Stimulated activated naive CD8-positive, alpha-beta T cell treated with anti-CD3 and anti-CD28 coated beads, Interleukin-15, Interleukin-2, amounts not matched to agents 100 U/mL and 50 U/mL, for 24 hours (primary cell): ENCODE measurements at regions not wholly inside any gene's neighbourhood (a gene's known extent, or its start where the extent isn't known, plus 50 kb on each side); places are given as distances from the start of the nearest gene placed in this dataset.

Experiments
- ATAC-seq: fragments of 150-1000 bp; cut with Tn5 transposase; one replicate; pipeline ENCODE4 v1.10.0; 2021
- DNase-seq: peaks from one replicate; pipeline ENCODE4 v3.0.0; 2021

- no peak for ATAC-seq
- DNase-seq = no peak
Measured at GRCh38 chr4:188554413-188554812, 415.2 kb downstream of the TRIML1 start.

GRCh38 chr4:188573104-188573503 lies 433.9 kb downstream of the TRIML1 start:
- DNase-seq (no peak), ATAC-seq (no peak)

- ATAC-seq (no peak), DNase-seq (no peak)
Measured at GRCh38 chr4:188578657-188579056, 439.4 kb downstream of the TRIML1 start.

GRCh38 chr4:188596021-188596420 lies 456.8 kb downstream of the TRIML1 start:
- ATAC-seq = no peak
- no peak for DNase-seq

- ATAC-seq (no peak), DNase-seq (no peak)
Measured at GRCh38 chr4:188603646-188604045, 464.4 kb downstream of the TRIML1 start.

GRCh38 chr4:188606635-188607034 lies 467.4 kb downstream of the TRIML1 start:
- no peak for DNase-seq
- no peak for ATAC-seq

GRCh38 chr4:188611143-188611542 lies 471.9 kb downstream of the TRIML1 start:
- DNase-seq (no peak), ATAC-seq (no peak)

GRCh38 chr4:188612659-188613058 lies 473.4 kb downstream of the TRIML1 start:
- DNase-seq = no peak
- ATAC-seq = no peak

GRCh38 chr4:188613976-188614375 lies 474.7 kb downstream of the TRIML1 start:
- DNase-seq (no peak), ATAC-seq (no peak)

- no peak for DNase-seq
- ATAC-seq = no peak
Measured at GRCh38 chr4:188619456-188620149, 480.4 kb downstream of the TRIML1 start.

- no peak for ATAC-seq
- no peak for DNase-seq
Measured at GRCh38 chr4:188620608-188621007, 481.4 kb downstream of the TRIML1 start.

GRCh38 chr4:188623314-188623854 lies 484.1 kb downstream of the TRIML1 start:
- DNase-seq (no peak), ATAC-seq (no peak)

- DNase-seq = no peak
- ATAC-seq = no peak
Measured at GRCh38 chr4:188624370-188624769, 485.1 kb downstream of the TRIML1 start.

- ATAC-seq = no peak
- DNase-seq = no peak
Measured at GRCh38 chr4:188627892-188628291, 488.7 kb downstream of the TRIML1 start.

GRCh38 chr4:188639479-188640100 lies 500.3 kb downstream of the TRIML1 start:
- ATAC-seq (no peak), DNase-seq (no peak)

- no peak for DNase-seq
- no peak for ATAC-seq
Measured at GRCh38 chr4:188647820-188648370, 508.7 kb downstream of the TRIML1 start.

- DNase-seq = no peak
- no peak for ATAC-seq
Measured at GRCh38 chr4:188649635-188650034, 510.4 kb downstream of the TRIML1 start.

- DNase-seq = no peak
- ATAC-seq = no peak
Measured at GRCh38 chr4:188650516-188650915, 511.3 kb downstream of the TRIML1 start.

- ATAC-seq (no peak), DNase-seq (no peak)
Measured at GRCh38 chr4:188657365-188657764, 518.1 kb downstream of the TRIML1 start.

GRCh38 chr4:188658958-188659522 lies 519.8 kb downstream of the TRIML1 start:
- no peak for DNase-seq
- no peak for ATAC-seq

GRCh38 chr4:188660796-188661195 lies 521.6 kb downstream of the TRIML1 start:
- ATAC-seq (no peak), DNase-seq (no peak)

- no peak for DNase-seq
- ATAC-seq = no peak
Measured at GRCh38 chr4:188661502-188661901, 522.3 kb downstream of the TRIML1 start.

- no peak for DNase-seq
- ATAC-seq = no peak
Measured at GRCh38 chr4:188663369-188663768, 524.1 kb downstream of the TRIML1 start.
